ENCODE measurements at regions not wholly inside any gene's neighbourhood (a gene's known extent, or its start where the extent isn't known, plus 50 kb on each side); places are given as distances from the start of the nearest gene placed in this dataset.
A peak's percentile ranks its signal among the peaks of the same experiment; 100 is the strongest.
"Not testable (repeated sequence)": the region's sequence is repeated elsewhere in the genome, so short reads cannot be mapped to it uniquely, and the experiment has no call there.

DNA sequence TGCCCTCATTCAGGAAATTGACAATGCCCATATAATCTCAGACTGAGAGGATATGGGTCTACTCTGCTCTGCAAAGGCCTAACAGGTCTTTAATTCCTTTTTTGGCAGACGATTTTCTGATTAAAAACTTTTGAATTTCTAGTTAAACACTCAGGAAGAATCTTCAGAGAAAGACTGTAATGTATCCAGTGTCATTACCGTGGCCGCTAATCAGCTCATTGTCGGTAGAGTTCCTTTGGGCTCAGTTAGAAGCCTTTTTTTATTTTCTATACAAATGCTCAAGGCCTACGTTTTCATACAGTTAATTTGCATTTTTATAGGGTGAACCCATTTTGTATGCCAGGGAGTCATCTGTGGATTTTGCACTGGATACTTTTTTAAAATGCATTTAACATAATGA lies 549.9 kb downstream of the RPS29 start:
- Mint-ChIP-seq H3K27me3 (ENCODE audit: low read depth) (no peaks in the 10 kb centered on the region), H3K4me3 (no peak overlapping the region), H3K36me3 (ENCODE audit: low read depth) (no peaks in the 10 kb centered on the region), H3K9me3 (no peaks in the 10 kb centered on the region), H3K27ac (ENCODE audit: unreplicated experiment) (no peak overlapping the region), H3K4me1 (peaks cover 5% of the 10 kb centered on the region)
- DNase-seq (ENCODE audit: low read depth, low spot score) = no peak
- TF ChIP-seq, protein P1, sequence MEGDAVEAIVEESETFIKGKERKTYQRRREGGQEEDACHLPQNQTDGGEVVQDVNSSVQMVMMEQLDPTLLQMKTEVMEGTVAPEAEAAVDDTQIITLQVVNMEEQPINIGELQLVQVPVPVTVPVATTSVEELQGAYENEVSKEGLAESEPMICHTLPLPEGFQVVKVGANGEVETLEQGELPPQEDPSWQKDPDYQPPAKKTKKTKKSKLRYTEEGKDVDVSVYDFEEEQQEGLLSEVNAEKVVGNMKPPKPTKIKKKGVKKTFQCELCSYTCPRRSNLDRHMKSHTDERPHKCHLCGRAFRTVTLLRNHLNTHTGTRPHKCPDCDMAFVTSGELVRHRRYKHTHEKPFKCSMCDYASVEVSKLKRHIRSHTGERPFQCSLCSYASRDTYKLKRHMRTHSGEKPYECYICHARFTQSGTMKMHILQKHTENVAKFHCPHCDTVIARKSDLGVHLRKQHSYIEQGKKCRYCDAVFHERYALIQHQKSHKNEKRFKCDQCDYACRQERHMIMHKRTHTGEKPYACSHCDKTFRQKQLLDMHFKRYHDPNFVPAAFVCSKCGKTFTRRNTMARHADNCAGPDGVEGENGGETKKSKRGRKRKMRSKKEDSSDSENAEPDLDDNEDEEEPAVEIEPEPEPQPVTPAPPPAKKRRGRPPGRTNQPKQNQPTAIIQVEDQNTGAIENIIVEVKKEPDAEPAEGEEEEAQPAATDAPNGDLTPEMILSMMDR (conservative IDR thresholded peaks at IDR 0.05) = no peak

DNA sequence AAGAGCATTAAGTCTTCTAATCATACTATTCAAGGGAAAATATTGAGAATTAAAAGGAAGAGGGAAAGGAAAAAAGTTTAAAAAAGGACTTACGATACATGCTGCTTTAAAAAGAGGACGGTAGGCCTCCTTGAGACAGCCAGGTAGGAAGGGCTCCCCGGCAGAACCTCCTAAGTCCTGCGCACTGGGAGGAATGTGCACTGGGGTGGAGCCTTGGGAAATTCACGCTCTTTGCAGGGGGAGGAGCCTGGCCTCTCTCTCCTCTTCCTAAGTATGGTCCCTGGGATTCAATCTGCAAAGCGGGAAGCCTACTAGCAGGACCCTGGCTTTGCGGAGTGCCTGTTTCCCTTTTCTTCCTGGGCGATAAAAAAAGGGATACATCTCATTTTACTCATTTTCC lies 553.0 kb downstream of the RPS29 start:
- no peak overlapping the region for H3K4me3 Mint-ChIP-seq
- TF ChIP-seq, protein P1 (conservative IDR thresholded peaks at IDR 0.05) = no peak
- H3K4me1 Mint-ChIP-seq = peaks cover 5% of the 10 kb centered on the region
- DNase-seq (ENCODE audit: low read depth, low spot score) = no peak
- H3K36me3 Mint-ChIP-seq (ENCODE audit: low read depth) = no peaks in the 10 kb centered on the region
- no peak overlapping the region for H3K27ac Mint-ChIP-seq (ENCODE audit: unreplicated experiment)
- no peaks in the 10 kb centered on the region for H3K27me3 Mint-ChIP-seq (ENCODE audit: low read depth)
- H3K9me3 Mint-ChIP-seq = no peaks in the 10 kb centered on the region

DNA sequence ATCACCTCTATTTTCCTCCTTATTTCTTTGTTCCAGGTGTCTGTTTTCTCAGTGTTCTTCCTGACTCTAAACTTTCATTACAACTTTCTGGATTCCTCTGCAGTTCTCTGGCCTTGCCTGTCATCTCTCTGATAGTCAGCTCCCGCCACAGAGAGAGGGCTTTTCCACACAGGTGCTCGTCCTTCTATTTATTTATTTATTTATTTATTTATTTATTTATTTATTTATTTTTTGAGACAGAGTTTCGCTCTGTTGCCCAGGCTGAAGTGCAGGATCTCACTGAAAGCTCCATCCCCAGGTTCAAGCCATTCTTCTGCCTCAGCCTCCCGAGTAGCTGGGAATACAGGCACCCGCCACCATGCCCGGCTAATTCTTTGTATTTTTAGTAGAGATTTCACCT lies 554.5 kb downstream of the RPS29 start:
- H3K9me3 Mint-ChIP-seq = not testable (repeated sequence)

DNA sequence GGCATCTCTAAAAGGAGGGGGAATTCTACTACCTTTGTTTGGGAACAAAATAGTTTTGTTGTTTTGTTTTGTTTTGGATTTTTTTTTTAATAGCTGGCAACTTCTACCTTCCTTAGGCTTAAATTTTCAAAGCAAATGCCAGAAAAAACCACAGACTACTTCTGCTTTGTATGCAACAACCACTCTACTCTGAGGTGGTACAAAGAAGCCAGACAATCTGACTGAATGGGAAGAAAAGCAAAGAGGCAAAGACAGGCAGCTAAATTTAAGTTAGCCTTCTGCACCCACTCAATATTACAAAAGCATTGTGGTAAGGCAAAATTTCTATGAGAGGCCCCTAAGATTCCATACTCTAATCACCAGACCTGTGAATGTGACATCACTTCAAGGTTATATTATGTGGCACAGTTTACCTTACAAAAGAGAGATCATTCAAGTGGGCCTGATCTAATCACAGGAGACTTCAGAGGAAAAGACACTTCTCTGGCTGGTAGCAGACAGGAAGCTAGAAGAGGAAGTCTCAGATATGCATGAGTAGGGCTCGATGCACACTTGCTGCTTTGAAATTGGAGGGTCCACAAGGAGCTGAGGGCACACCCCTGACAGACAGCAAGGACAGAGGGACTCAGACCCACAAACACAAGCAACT lies 566.6 kb downstream of the RPS29 start:
- Mint-ChIP-seq H3K27ac (ENCODE audit: unreplicated experiment) (peak overlapping the region; percentile 19), H3K36me3 (ENCODE audit: low read depth) (no peaks in the 10 kb centered on the region), H3K4me3 (no peak overlapping the region), H3K4me1 (peaks cover 3% of the 10 kb centered on the region), H3K27me3 (ENCODE audit: low read depth) (no peaks in the 10 kb centered on the region), H3K9me3 (no peaks in the 10 kb centered on the region)
- TF ChIP-seq, protein P1 (conservative IDR thresholded peaks at IDR 0.05) = no peak
- DNase-seq (ENCODE audit: low read depth, low spot score) = no peak

More for the DNA sequence above, 554.5 kb downstream of the RPS29 start:
- H3K27ac Mint-ChIP-seq (ENCODE audit: unreplicated experiment); H3K36me3 Mint-ChIP-seq (ENCODE audit: low read depth); H3K4me1 Mint-ChIP-seq; H3K4me3 Mint-ChIP-seq; DNase-seq (ENCODE audit: low read depth, low spot score); H3K27me3 Mint-ChIP-seq (ENCODE audit: low read depth): not testable (repeated sequence)

DNA sequence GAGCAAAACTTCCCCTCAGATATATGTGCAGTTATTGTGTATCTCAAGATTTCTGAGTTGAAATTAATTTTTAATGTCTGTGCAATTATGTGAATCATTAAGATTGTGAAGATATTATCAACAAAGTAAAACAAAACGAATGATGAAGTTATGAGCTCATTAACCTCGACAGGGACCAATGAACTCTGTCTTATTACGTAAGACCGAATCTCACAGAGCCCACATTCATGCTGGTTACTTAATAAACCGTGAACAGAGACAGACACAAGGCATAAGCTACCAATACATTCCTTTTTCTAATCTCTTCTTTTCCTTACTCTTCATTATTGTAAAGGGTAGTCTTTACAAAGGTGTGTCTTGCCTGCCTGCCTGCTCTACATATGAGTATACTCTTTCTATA lies 568.7 kb downstream of the RPS29 start:
- Mint-ChIP-seq H3K36me3 (ENCODE audit: low read depth) (no peaks in the 10 kb centered on the region), H3K4me3 (no peak overlapping the region), H3K27ac (ENCODE audit: unreplicated experiment) (no peak overlapping the region), H3K9me3 (no peaks in the 10 kb centered on the region), H3K4me1 (peaks cover 3% of the 10 kb centered on the region), H3K27me3 (ENCODE audit: low read depth) (no peaks in the 10 kb centered on the region)
- no peak for DNase-seq (ENCODE audit: low read depth, low spot score)
- TF ChIP-seq, protein P1 (conservative IDR thresholded peaks at IDR 0.05) = no peak

DNA sequence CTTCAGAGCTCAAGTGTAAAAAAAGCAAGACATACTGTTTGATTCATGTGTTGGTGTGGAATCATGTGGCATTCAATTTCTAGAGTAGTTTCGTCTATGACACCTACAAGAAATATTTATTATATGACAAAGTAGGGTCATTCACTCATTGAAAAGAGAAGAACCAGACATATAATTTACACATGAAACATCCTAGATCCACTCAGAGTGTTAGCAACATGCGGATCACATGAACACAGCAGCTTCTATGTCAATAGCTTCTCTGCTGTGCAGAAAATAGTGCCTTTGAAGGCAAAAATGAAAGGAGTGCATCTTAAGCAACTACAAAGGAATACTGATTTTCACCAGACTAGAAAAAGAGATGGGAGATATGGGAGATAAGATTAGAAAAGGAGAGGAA lies 569.8 kb downstream of the RPS29 start:
- no peak for DNase-seq (ENCODE audit: low read depth, low spot score)
- H3K36me3 Mint-ChIP-seq (ENCODE audit: low read depth) = no peaks in the 10 kb centered on the region
- H3K27me3 Mint-ChIP-seq (ENCODE audit: low read depth) = no peaks in the 10 kb centered on the region
- no peak overlapping the region for H3K4me3 Mint-ChIP-seq
- peaks cover 3% of the 10 kb centered on the region for H3K4me1 Mint-ChIP-seq
- no peak overlapping the region for H3K27ac Mint-ChIP-seq (ENCODE audit: unreplicated experiment)
- H3K9me3 Mint-ChIP-seq = no peaks in the 10 kb centered on the region
- TF ChIP-seq, protein P1 (conservative IDR thresholded peaks at IDR 0.05) = no peak
